ENCODE measurements at regions not wholly inside any gene's neighbourhood (a gene's known extent, or its start where the extent isn't known, plus 50 kb on each side); places are given as distances from the start of the nearest gene placed in this dataset.

DNA sequence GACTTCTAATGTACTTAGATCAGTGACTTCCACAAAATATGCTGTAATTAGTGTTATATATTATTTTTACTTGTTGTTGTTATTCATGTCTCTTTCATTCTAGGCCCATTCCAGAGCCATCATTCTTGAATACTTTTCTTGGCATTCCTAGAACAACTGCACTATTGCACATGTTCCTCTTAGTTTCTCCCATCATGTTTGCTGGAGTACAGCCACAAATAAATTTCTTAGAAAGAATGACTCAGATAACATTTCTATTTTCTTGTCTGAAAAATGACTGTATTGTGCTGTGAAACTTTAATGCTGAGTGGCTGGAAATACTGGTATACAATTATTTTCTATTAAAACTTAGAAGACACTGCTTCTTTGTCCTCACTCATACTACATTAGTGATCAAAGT, 651.0 kb upstream of the STEAP1 start:
- TF ChIP-seq, protein P1, sequence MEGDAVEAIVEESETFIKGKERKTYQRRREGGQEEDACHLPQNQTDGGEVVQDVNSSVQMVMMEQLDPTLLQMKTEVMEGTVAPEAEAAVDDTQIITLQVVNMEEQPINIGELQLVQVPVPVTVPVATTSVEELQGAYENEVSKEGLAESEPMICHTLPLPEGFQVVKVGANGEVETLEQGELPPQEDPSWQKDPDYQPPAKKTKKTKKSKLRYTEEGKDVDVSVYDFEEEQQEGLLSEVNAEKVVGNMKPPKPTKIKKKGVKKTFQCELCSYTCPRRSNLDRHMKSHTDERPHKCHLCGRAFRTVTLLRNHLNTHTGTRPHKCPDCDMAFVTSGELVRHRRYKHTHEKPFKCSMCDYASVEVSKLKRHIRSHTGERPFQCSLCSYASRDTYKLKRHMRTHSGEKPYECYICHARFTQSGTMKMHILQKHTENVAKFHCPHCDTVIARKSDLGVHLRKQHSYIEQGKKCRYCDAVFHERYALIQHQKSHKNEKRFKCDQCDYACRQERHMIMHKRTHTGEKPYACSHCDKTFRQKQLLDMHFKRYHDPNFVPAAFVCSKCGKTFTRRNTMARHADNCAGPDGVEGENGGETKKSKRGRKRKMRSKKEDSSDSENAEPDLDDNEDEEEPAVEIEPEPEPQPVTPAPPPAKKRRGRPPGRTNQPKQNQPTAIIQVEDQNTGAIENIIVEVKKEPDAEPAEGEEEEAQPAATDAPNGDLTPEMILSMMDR (IDR thresholded peaks at IDR 0.05) = no peak
- TF ChIP-seq POLR2A (IDR thresholded peaks at IDR 0.05) = no peak
- H3K9me3 ChIP-seq (replicated peaks in 1 of 3) = no peaks in the 10 kb centered on the region

DNA sequence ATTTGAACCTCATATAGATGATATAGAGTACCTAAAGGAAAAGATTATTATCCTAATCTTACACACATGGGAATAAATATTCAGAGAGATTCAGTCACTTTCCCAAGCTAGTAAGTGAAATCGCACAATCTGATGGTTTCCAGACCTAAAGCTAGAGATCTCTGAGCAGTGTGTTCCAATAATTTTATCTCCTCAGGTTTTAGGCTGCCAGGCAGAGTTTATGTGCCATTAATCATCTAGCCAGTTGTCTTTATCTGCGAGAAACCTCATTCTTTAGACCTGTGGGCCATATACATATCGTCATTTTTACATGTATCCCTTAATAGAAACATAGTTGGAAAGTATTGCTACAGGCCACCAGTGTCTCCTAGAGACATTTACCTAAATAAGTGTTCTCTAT, 647.2 kb upstream of the STEAP1 start:
- DNase-seq = no peak
- intact Hi-C loops (cut with DNase I) = no loop called here
- Histone ChIP-seq H3K27ac (no peak overlapping the region), H3K9me3 (replicated peaks in 1 of 3) (no peaks in the 10 kb centered on the region), H3K27me3 (no peaks in the 10 kb centered on the region), H3K4me3 (no peak overlapping the region), H3K4me1 (replicated peaks in 1 of 2) (no peaks in the 10 kb centered on the region), H3K36me3 (replicated peaks in 1 of 2) (no peaks in the 10 kb centered on the region)
- 77 to 87% (median 78%) methylated on average over 3 of the region's 3 CpGs for WGBS, 4 donors
- TF ChIP-seq, protein P1 (IDR thresholded peaks at IDR 0.05) = no peak
- TF ChIP-seq POLR2A (IDR thresholded peaks at IDR 0.05) = no peak

More for the DNA sequence above, 651.0 kb upstream of the STEAP1 start:
- Histone ChIP-seq H3K27me3 (no peaks in the 10 kb centered on the region), H3K4me1 (replicated peaks in 1 of 2) (no peaks in the 10 kb centered on the region), H3K36me3 (replicated peaks in 1 of 2) (no peaks in the 10 kb centered on the region), H3K27ac (no peak overlapping the region), H3K4me3 (no peak overlapping the region)
- intact Hi-C loops (cut with DNase I) = no loop called here
- DNase-seq = no peak

- intact Hi-C loops (cut with DNase I) = no loop called here
- Histone ChIP-seq H3K27me3 (no peaks in the 10 kb centered on the region), H3K4me3 (no peak overlapping the region), H3K36me3 (replicated peaks in 1 of 2) (no peaks in the 10 kb centered on the region), H3K4me1 (replicated peaks in 1 of 2) (no peaks in the 10 kb centered on the region), H3K9me3 (replicated peaks in 1 of 3) (no peaks in the 10 kb centered on the region), H3K27ac (no peak overlapping the region)
- no peak for DNase-seq
- no peak for TF ChIP-seq POLR2A (IDR thresholded peaks at IDR 0.05)
- TF ChIP-seq, protein P1 (IDR thresholded peaks at IDR 0.05) = no peak
- WGBS, 4 donors = 50 to 74% (median 60%) methylated on average over 1 of the region's 1 CpG
Measured at GRCh38 chr7:89511900-89512299, 642.4 kb upstream of the STEAP1 start.

GRCh38 chr7:89514970-89515369, 639.3 kb upstream of the STEAP1 start:
- H3K36me3 ChIP-seq (replicated peaks in 1 of 2) = no peaks in the 10 kb centered on the region
- intact Hi-C loops (cut with DNase I) = no loop called here
- no peak for DNase-seq
- no peaks in the 10 kb centered on the region for H3K4me1 ChIP-seq (replicated peaks in 1 of 2)
- no peak overlapping the region for H3K27ac ChIP-seq
- no peak overlapping the region for H3K4me3 ChIP-seq
- 60 to 90% (median 71%) methylated on average over 3 of the region's 3 CpGs for WGBS, 4 donors
- H3K27me3 ChIP-seq = no peaks in the 10 kb centered on the region
- TF ChIP-seq, protein P1 (IDR thresholded peaks at IDR 0.05) = no peak
- TF ChIP-seq POLR2A (IDR thresholded peaks at IDR 0.05) = no peak
- H3K9me3 ChIP-seq (replicated peaks in 1 of 3) = no peaks in the 10 kb centered on the region
